Endodermal cell (in vitro differentiated cells): ENCODE measurements at regions not wholly inside any gene's neighbourhood (a gene's known extent, or its start where the extent isn't known, plus 50 kb on each side); places are given as distances from the start of the nearest gene placed in this dataset.

Source experiments
- DNase-seq: peaks from one replicate; pipeline ENCODE4 v3.0.0-alpha.2; 2017
- H3K27ac ChIP-seq: 2 replicates; pipeline ENCODE4 v1.5.1; 2013; ENCODE audit warnings: mild to moderate bottlenecking, low read depth, low read length, moderate library complexity
- H3K27me3 ChIP-seq: 2 replicates; pipeline ENCODE4 v1.6.1; 2013; ENCODE audit warnings: mild to moderate bottlenecking, low read length, moderate library complexity; ENCODE audit not compliant: insufficient read depth, control insufficient read depth, poor library complexity, severe bottlenecking
- H3K36me3 ChIP-seq: 2 replicates; pipeline ENCODE4 v1.7.0; 2013; ENCODE audit warnings: mild to moderate bottlenecking, low read length, moderate library complexity; ENCODE audit not compliant: control insufficient read depth, insufficient read depth
- H3K4me1 ChIP-seq: one replicate; pipeline ENCODE4 v1.7.0; 2013; ENCODE audit warnings: low read length; ENCODE audit not compliant: control insufficient read depth, insufficient read depth
- H3K4me3 ChIP-seq: 2 replicates; pipeline ENCODE4 v1.5.1; 2013; ENCODE audit warnings: mild to moderate bottlenecking, low read length, moderate library complexity
- H3K9ac ChIP-seq: 2 replicates; pipeline ENCODE4 v1.6.1; 2013; ENCODE audit warnings: mild to moderate bottlenecking, low read length, moderate library complexity; ENCODE audit not compliant: poor library complexity, severe bottlenecking; ENCODE audit errors: extremely low read depth
- H3K9me3 ChIP-seq: 2 replicates; pipeline ENCODE4 v1.6.1; 2013; ENCODE audit warnings: mild to moderate bottlenecking, low read length, moderate library complexity; ENCODE audit not compliant: control insufficient read depth
- H3K27ac Mint-ChIP-seq: 2 replicates; pipeline ENCODE4 v1.8.0; 2020; ENCODE audit warnings: mixed read lengths
- H3K27me3 Mint-ChIP-seq: 2 replicates; pipeline ENCODE4 v1.8.0; 2021; ENCODE audit warnings: mild to moderate bottlenecking, mixed read lengths; ENCODE audit not compliant: insufficient read depth
- H3K36me3 Mint-ChIP-seq: 2 replicates; pipeline ENCODE4 v1.8.0; 2020; ENCODE audit warnings: low read depth, mixed read lengths
- H3K4me1 Mint-ChIP-seq: 2 replicates; pipeline ENCODE4 v1.8.0; 2020; ENCODE audit warnings: mixed read lengths
- H3K4me3 Mint-ChIP-seq: 2 replicates; pipeline ENCODE4 v1.8.0; 2020; ENCODE audit warnings: mild to moderate bottlenecking, moderate library complexity, mixed read lengths
- H3K9me3 Mint-ChIP-seq: 2 replicates; pipeline ENCODE4 v1.8.0; 2020; ENCODE audit warnings: mild to moderate bottlenecking, mixed read lengths
- CTCF ChIP-seq: fragments of 200-600 bp; sonication (generic); conservative IDR thresholded peaks from 2 replicates; pipeline ENCODE4 v1.5.0; 2021; ENCODE audit warnings: antibody characterized with exemption, mild to moderate bottlenecking
- WGBS, 2 experiments: methylation state at CpG; one replicate each; pipeline versions ENCODE4 v1.1.5 to v1.1.7; 2013; ENCODE audit warnings: missing lambda C conversion rate in 2 of 2, mixed read lengths in 1 of 2; ENCODE audit not compliant: insufficient coverage in 1 of 2, insufficient read length in 1 of 2; 5-methylcytosine and 5-hydroxymethylcytosine counted together

GRCh38 chr5:1728846-1729245 is 70.8 kb downstream of the MRPL36 start:
- Histone ChIP-seq H3K27me3 (no peaks in the 10 kb centered on the region), H3K4me3 (no peak overlapping the region), H3K4me1 (no peaks in the 10 kb centered on the region), H3K27ac (no peak overlapping the region), H3K9me3 (no peaks in the 10 kb centered on the region), H3K36me3 (no peaks in the 10 kb centered on the region), H3K9ac (no peak overlapping the region)
- no peak for TF ChIP-seq CTCF
- no peak overlapping the region for H3K4me3 Mint-ChIP-seq
- H3K27me3 Mint-ChIP-seq: peaks cover 15% of the 10 kb centered on the region
- peak; percentile 23 for DNase-seq
- no peaks in the 10 kb centered on the region for H3K9me3 Mint-ChIP-seq
- H3K27ac Mint-ChIP-seq: no peak overlapping the region
- 95 to 97% methylated on average over 16 to 23 of the region's 24 CpGs for WGBS, 2 experiments
- peaks cover 7% of the 10 kb centered on the region for H3K4me1 Mint-ChIP-seq
- H3K36me3 Mint-ChIP-seq: no peaks in the 10 kb centered on the region

GRCh38 chr5:1727571-1727970 is 72.1 kb downstream of the MRPL36 start:
- DNase-seq: peak; percentile 44
- Mint-ChIP-seq H3K36me3 (no peaks in the 10 kb centered on the region), H3K9me3 (no peaks in the 10 kb centered on the region), H3K4me3 (no peak overlapping the region), H3K27me3 (peaks cover 15% of the 10 kb centered on the region), H3K27ac (no peak overlapping the region), H3K4me1 (peaks cover 7% of the 10 kb centered on the region)
- Histone ChIP-seq H3K4me1 (no peaks in the 10 kb centered on the region), H3K4me3 (no peak overlapping the region), H3K9me3 (no peaks in the 10 kb centered on the region), H3K27ac (no peak overlapping the region), H3K27me3 (no peaks in the 10 kb centered on the region), H3K9ac (no peak overlapping the region), H3K36me3 (no peaks in the 10 kb centered on the region)
- WGBS, 2 experiments: 92 to 96% methylated on average over 14 to 19 of the region's 19 CpGs
- TF ChIP-seq CTCF: no peak

- peaks cover 15% of the 10 kb centered on the region for H3K27me3 Mint-ChIP-seq
- WGBS, 2 experiments: 94 to 100% methylated on average over 3 to 11 of the region's 11 CpGs
- peaks cover 7% of the 10 kb centered on the region for H3K4me1 Mint-ChIP-seq
- Histone ChIP-seq H3K9ac (no peak overlapping the region), H3K9me3 (no peaks in the 10 kb centered on the region), H3K27me3 (no peaks in the 10 kb centered on the region), H3K4me1 (no peaks in the 10 kb centered on the region), H3K4me3 (no peak overlapping the region), H3K36me3 (no peaks in the 10 kb centered on the region), H3K27ac (no peak overlapping the region)
- no peaks in the 10 kb centered on the region for H3K9me3 Mint-ChIP-seq
- TF ChIP-seq CTCF: no peak
- H3K27ac Mint-ChIP-seq: no peak overlapping the region
- H3K36me3 Mint-ChIP-seq: no peaks in the 10 kb centered on the region
- H3K4me3 Mint-ChIP-seq: no peak overlapping the region
- peak; percentile 31 for DNase-seq
Observed at GRCh38 chr5:1726956-1727355, 72.7 kb downstream of the MRPL36 start.
